PC-9 (cell line): ENCODE measurements at regions not wholly inside any gene's neighbourhood (a gene's known extent, or its start where the extent isn't known, plus 50 kb on each side); places are given as distances from the start of the nearest gene placed in this dataset.

ENCODE experiments used
- BruUV-seq: library from RNA; stranded (reverse); fragments of 400-500 nt; replicated peaks from 2 replicates; lab custom pipeline; 2021; lab: Mats Ljungman, UMichigan
- CTCF ChIA-PET: fragments of 300-600 bp; sonication (Branson Sonifier 250); formaldehyde crosslinking; loops from one replicate; lab custom pipeline; 2022; ENCODE audit warnings: antibody characterized with exemption; lab: Charles Lee
- POLR2A ChIA-PET: fragments of 300-600 bp; sonication (Branson Sonifier 250); formaldehyde crosslinking; loops from one replicate; lab custom pipeline; 2022; ENCODE audit warnings: antibody characterized with exemption; ENCODE audit not compliant: unreplicated experiment; lab: Charles Lee
- DNase-seq, 2 experiments: peaks; one replicate each; pipeline versions ENCODE4 v3.0.0 to v3.0.0-alpha.2; 2015 to 2022; ENCODE audit warnings: mixed read lengths in 1 of 2
- H2AFZ ChIP-seq: fragments of 200-600 bp; sonication (generic); 2 replicates; pipeline ENCODE4 v1.8.1; 2017; ENCODE audit warnings: antibody characterized with exemption
- H3F3A ChIP-seq: fragments of 200-600 bp; sonication (generic); 2 replicates; pipeline ENCODE4 v1.8.1; 2017; ENCODE audit warnings: antibody characterized with exemption, mild to moderate bottlenecking, low read depth; ENCODE audit not compliant: insufficient read depth
- H3K27ac ChIP-seq: fragments of 200-600 bp; sonication (generic); 2 replicates; pipeline ENCODE4 v1.6.1; 2016; ENCODE audit warnings: mixed run types
- H3K27me3 ChIP-seq: fragments of 200-600 bp; sonication (generic); 2 replicates; pipeline ENCODE4 v1.6.1; 2016; ENCODE audit warnings: low read depth, mixed run types; ENCODE audit not compliant: insufficient read depth
- H3K36me3 ChIP-seq: fragments of 200-600 bp; sonication (generic); 2 replicates; pipeline ENCODE4 v1.6.1; 2016; ENCODE audit warnings: low read depth, mixed run types
- H3K4me1 ChIP-seq: fragments of 200-600 bp; sonication (generic); replicated peaks from 2 replicates; pipeline ENCODE4 v1.6.1; 2016; ENCODE audit warnings: mixed run types; ENCODE audit not compliant: insufficient read depth
- H3K4me2 ChIP-seq: fragments of 200-600 bp; sonication (generic); 2 replicates; pipeline ENCODE4 v1.6.1; 2017; ENCODE audit warnings: mixed run types
- H3K4me3 ChIP-seq: fragments of 200-600 bp; sonication (generic); 2 replicates; pipeline ENCODE4 v1.6.1; 2016; ENCODE audit warnings: mixed run types
- H3K79me2 ChIP-seq: fragments of 200-600 bp; sonication (generic); 2 replicates; pipeline ENCODE4 v1.6.1; 2017; ENCODE audit warnings: low read depth, mixed run types
- H3K9me2 ChIP-seq: fragments of 200-600 bp; sonication (generic); 2 replicates; pipeline ENCODE4 v1.8.1; 2017; ENCODE audit warnings: mild to moderate bottlenecking; ENCODE audit not compliant: insufficient read depth
- H3K9me3 ChIP-seq: fragments of 200-600 bp; sonication (generic); 2 replicates; pipeline ENCODE4 v1.8.1; 2016; ENCODE audit warnings: low read depth; ENCODE audit not compliant: insufficient read depth
- H4K20me1 ChIP-seq: fragments of 200-600 bp; sonication (generic); 2 replicates; pipeline ENCODE4 v1.8.1; 2017; ENCODE audit not compliant: insufficient read depth
- EZH2 ChIP-seq: fragments of 200-600 bp; sonication (generic); IDR thresholded peaks from 2 replicates; pipeline ENCODE4 v1.8.0; 2017; ENCODE audit warnings: antibody characterized with exemption, low read depth
- intact Hi-C: fragments of 100-400 bp; cut with micrococcal nuclease; formaldehyde crosslinking; loops from one replicate; pipeline ENCODE4 v1.10.0; 2022; ENCODE audit not compliant: unreplicated experiment
- TF ChIP-seq, protein P1 (sequence below): fragments of 200-600 bp; sonication (generic); conservative IDR thresholded peaks from 2 replicates; pipeline ENCODE4 v1.6.1; 2017; ENCODE audit warnings: mixed run types, antibody characterized with exemption, mild to moderate bottlenecking, moderate library complexity

DNA sequence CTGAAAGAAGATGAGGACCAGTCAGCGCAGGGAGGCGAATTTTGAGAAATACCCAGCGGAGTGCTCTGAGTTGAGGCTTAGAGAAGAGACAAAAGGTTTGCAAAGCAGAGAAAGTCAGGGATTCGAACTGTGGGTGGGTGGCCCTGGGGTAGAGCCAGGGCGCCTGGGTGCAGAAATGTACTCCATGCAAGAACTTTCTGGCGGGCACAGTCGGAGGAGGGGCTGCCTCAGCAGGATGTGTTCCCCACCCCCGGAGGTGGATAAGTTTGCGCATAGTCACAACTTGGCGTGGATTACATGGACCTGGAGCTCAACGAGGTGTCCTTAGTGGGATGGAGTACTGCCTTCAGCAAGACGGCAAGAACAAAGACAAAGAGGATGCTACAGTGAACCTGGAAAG is 117.3 kb upstream of the ALDH1A3 start:
- Histone ChIP-seq H3K36me3 (no peaks in the 10 kb centered on the region), H3K27me3 (no peaks in the 10 kb centered on the region), H3K9me3 (no peaks in the 10 kb centered on the region), H3K79me2 (no peaks in the 10 kb centered on the region), H3K9me2 (no peaks in the 10 kb centered on the region), H3K4me2 (no peak overlapping the region), H3F3A (peaks cover 25% of the 10 kb centered on the region), H4K20me1 (no peaks in the 10 kb centered on the region), H3K27ac (no peak overlapping the region), H2AFZ (no peak overlapping the region), H3K4me1 (peaks cover 41% of the 10 kb centered on the region), H3K4me3 (no peak overlapping the region)
- CTCF ChIA-PET = interaction anchor here (0.5 kb wide), 1 partner anchor 146 kb away, joined by 3 read pairs; no protein-coding TSS in a partner anchor
- no TSS peak for BruUV-seq
- POLR2A ChIA-PET = no interaction called here
- no peak for TF ChIP-seq EZH2
- TF ChIP-seq, protein P1, sequence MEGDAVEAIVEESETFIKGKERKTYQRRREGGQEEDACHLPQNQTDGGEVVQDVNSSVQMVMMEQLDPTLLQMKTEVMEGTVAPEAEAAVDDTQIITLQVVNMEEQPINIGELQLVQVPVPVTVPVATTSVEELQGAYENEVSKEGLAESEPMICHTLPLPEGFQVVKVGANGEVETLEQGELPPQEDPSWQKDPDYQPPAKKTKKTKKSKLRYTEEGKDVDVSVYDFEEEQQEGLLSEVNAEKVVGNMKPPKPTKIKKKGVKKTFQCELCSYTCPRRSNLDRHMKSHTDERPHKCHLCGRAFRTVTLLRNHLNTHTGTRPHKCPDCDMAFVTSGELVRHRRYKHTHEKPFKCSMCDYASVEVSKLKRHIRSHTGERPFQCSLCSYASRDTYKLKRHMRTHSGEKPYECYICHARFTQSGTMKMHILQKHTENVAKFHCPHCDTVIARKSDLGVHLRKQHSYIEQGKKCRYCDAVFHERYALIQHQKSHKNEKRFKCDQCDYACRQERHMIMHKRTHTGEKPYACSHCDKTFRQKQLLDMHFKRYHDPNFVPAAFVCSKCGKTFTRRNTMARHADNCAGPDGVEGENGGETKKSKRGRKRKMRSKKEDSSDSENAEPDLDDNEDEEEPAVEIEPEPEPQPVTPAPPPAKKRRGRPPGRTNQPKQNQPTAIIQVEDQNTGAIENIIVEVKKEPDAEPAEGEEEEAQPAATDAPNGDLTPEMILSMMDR = no peak
- intact Hi-C loops = no loop called here
- DNase-seq = no peak

DNA sequence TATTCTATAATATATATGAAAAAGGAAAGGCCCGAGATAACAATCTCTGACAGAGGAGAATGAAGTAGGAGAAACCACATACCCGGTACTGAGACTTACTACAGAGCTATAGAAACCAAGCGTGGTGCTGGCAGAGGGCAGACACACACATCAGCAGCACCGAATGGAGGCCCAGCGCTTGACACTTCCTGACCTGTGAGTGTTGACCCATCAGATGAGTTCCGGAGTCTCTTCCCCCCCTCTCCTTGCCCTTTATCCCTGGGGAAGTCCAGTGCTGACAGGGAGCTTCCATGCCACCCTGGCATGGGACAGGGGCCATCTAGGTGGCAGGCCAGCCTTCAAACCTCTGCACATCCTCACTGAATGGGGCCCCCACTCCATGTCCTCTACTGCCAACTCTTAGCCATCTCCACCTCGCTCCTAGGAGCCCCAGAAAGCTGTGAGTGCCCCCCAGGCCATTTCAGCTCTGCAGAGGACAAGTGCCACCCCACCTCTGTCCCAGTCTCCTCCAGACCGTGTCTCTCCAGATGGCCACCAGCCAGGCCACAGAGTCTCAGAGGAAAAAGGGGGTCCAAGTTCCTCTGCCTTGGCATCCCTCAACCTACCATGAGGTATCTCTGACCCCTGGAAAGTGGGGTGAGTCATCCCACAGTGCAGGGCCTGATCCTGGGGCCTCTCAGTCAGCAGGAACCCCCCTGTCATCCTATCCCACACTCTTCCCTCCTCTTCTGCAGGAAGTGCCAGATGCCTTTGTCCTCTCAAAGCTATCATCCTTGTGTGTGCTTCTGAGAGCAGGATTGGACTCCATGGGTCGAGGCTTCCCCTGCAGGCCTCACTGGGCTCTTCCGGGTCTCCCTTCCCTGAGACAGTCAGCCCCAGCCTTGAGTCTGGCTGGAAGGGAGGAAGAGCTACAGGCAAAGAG is 116.5 kb upstream of the ALDH1A3 start:
- BruUV-seq = no TSS peak
- TF ChIP-seq, protein P1 = no peak
- no peak for TF ChIP-seq EZH2
- Histone ChIP-seq H3K4me3 (no peak overlapping the region), H3F3A (peaks cover 25% of the 10 kb centered on the region), H3K9me3 (no peaks in the 10 kb centered on the region), H2AFZ (no peak overlapping the region), H3K36me3 (no peaks in the 10 kb centered on the region), H3K27me3 (no peaks in the 10 kb centered on the region), H3K4me1 (peaks cover 32% of the 10 kb centered on the region), H4K20me1 (no peaks in the 10 kb centered on the region), H3K9me2 (no peaks in the 10 kb centered on the region), H3K27ac (no peak overlapping the region), H3K4me2 (no peak overlapping the region), H3K79me2 (no peaks in the 10 kb centered on the region)
- intact Hi-C loops = no loop called here
- DNase-seq = no peak
- ChIA-PET CTCF (no interaction called here), POLR2A (interaction anchor here (0.7 kb wide), 1 partner anchor 42 kb away, joined by 3 read pairs; no protein-coding TSS in a partner anchor)

DNA sequence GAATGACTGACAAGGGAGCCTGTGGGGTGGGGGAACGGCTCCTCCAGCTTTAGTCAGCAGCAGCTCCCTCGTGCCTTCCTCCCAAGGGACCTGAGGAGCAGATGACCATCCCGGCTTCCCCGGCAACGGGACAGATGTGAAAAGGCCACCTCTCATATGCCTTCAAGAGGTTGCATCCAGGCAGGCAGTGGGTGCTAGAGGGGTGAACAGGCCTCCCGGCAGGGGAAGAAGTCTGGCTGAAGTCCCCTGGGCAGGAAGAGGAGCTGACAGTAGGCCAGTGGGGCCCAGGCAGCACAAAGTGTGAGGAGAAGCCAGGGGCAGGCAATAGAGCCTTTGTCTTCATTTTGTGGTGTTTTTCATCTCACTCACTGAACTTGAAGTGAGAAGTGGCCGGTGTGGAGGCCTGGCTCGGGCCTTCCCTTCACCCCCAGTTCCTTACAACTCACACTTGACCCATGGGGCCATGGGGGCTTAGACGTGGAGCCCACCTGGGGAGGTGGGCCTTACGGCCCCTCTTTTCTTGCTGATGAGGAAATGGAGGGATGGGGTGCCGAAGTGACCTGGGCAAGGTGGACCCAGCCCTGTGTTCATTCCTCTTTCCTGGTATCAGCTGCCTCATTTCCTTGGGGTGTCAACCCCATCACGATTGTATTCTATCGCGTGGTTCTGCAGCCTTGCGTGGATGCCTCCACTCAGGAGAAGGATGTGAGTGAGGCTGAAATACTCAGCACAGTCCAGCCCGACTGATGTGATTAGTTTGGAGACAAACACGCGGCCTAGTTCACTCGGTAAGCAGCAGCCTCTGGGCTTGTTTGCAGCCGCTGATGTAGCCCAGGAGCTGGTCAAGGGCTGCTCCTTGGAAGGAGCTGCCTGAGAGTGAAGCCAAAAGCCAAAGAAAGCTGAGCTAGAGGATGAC is 115.5 kb upstream of the ALDH1A3 start:
- H2AFZ ChIP-seq = no peak overlapping the region
- no peak overlapping the region for H3K27ac ChIP-seq
- no peak overlapping the region for H3K4me3 ChIP-seq
- H3K9me2 ChIP-seq = no peaks in the 10 kb centered on the region
- peaks cover 23% of the 10 kb centered on the region for H3K4me1 ChIP-seq
- ChIA-PET CTCF (no interaction called here), POLR2A (interaction anchor here (0.5 to 0.7 kb wide), 2 partner anchors 89 to 786 kb away, joined by 3 to 5 read pairs; no protein-coding TSS in a partner anchor)
- H3K9me3 ChIP-seq = no peaks in the 10 kb centered on the region
- H3K27me3 ChIP-seq = no peaks in the 10 kb centered on the region
- peaks cover 16% of the 10 kb centered on the region for H3F3A ChIP-seq
- intact Hi-C loops = no loop called here
- no peak for TF ChIP-seq EZH2
- TF ChIP-seq, protein P1 = no peak
- H3K4me2 ChIP-seq = no peak overlapping the region
- H4K20me1 ChIP-seq = no peaks in the 10 kb centered on the region
- no peaks in the 10 kb centered on the region for H3K79me2 ChIP-seq
- H3K36me3 ChIP-seq = no peaks in the 10 kb centered on the region
- BruUV-seq = no TSS peak
- DNase-seq = no peak
